HFFc6 (cell line): ENCODE measurements at regions not wholly inside any gene's neighbourhood (a gene's known extent, or its start where the extent isn't known, plus 50 kb on each side); places are given as distances from the start of the nearest gene placed in this dataset.

Source experiments
- DNase-seq: peaks from one replicate; pipeline ENCODE4 v3.0.0-alpha.2; 2018
- H3K27ac Mint-ChIP-seq: 2 replicates; pipeline ENCODE4 v1.8.0; 2020; ENCODE audit warnings: mild to moderate bottlenecking, mixed read lengths
- H3K27me3 Mint-ChIP-seq: 2 replicates; pipeline ENCODE4 v1.8.0; 2021; ENCODE audit warnings: mild to moderate bottlenecking, moderate library complexity, mixed read lengths; ENCODE audit not compliant: insufficient read depth
- H3K36me3 Mint-ChIP-seq: 2 replicates; pipeline ENCODE4 v1.8.0; 2021; ENCODE audit warnings: low read depth, mixed read lengths
- H3K4me1 Mint-ChIP-seq: 2 replicates; pipeline ENCODE4 v1.8.0; 2020; ENCODE audit warnings: low read depth, mixed read lengths
- H3K4me3 Mint-ChIP-seq: 2 replicates; pipeline ENCODE4 v1.8.0; 2020; ENCODE audit warnings: mild to moderate bottlenecking, moderate library complexity, mixed read lengths
- H3K9me3 Mint-ChIP-seq: 2 replicates; pipeline ENCODE4 v1.8.0; 2020; ENCODE audit warnings: mild to moderate bottlenecking, mixed read lengths
- TF ChIP-seq, protein P1 (sequence below): fragments of 200-600 bp; sonication (generic); IDR thresholded peaks from 2 replicates; pipeline ENCODE4 v1.5.0; 2021; ENCODE audit warnings: antibody characterized with exemption, mild to moderate bottlenecking

DNA sequence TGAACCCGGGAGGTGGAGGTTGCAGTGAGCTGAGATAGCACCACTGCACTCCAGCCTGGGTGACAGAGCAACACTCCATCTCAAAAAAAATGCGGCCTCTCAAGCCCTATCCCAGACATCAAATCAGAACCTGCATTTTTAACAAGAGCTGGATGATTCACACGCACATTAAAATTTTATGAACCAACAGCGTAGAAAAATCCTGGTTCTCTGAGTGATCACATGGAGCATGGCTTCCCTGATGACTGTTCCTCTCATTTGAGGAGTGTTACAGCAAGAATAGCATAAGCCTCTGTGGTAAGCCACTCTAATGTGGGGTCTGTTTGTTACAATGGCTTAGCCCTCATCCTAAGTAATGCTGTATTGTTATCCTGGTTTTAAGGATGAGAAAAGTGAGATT lies 163.6 kb downstream of the BRMS1L start:
- H3K9me3 Mint-ChIP-seq: no peaks in the 10 kb centered on the region; the same call in 1 of the 2 replicates
- peaks cover 7% of the 10 kb centered on the region for H3K27me3 Mint-ChIP-seq
- TF ChIP-seq, protein P1, sequence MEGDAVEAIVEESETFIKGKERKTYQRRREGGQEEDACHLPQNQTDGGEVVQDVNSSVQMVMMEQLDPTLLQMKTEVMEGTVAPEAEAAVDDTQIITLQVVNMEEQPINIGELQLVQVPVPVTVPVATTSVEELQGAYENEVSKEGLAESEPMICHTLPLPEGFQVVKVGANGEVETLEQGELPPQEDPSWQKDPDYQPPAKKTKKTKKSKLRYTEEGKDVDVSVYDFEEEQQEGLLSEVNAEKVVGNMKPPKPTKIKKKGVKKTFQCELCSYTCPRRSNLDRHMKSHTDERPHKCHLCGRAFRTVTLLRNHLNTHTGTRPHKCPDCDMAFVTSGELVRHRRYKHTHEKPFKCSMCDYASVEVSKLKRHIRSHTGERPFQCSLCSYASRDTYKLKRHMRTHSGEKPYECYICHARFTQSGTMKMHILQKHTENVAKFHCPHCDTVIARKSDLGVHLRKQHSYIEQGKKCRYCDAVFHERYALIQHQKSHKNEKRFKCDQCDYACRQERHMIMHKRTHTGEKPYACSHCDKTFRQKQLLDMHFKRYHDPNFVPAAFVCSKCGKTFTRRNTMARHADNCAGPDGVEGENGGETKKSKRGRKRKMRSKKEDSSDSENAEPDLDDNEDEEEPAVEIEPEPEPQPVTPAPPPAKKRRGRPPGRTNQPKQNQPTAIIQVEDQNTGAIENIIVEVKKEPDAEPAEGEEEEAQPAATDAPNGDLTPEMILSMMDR: no peak
- no peak overlapping the region for H3K4me3 Mint-ChIP-seq
- DNase-seq: no peak
- no peaks in the 10 kb centered on the region for H3K4me1 Mint-ChIP-seq
- peaks cover 5% of the 10 kb centered on the region; the same call in 1 of the 2 replicates for H3K36me3 Mint-ChIP-seq
- H3K27ac Mint-ChIP-seq: no peak overlapping the region

- TF ChIP-seq, protein P1: no peak
- Mint-ChIP-seq H3K27me3 (peaks cover 7% of the 10 kb centered on the region), H3K27ac (no peak overlapping the region), H3K4me1 (no peaks in the 10 kb centered on the region), H3K4me3 (no peak overlapping the region), H3K36me3 (peaks cover 5% of the 10 kb centered on the region; the same call in 1 of the 2 replicates), H3K9me3 (no peaks in the 10 kb centered on the region; the same call in 1 of the 2 replicates)
- no peak for DNase-seq
These were observed 163.0 kb downstream of the BRMS1L start for GRCh38 chr14:35988972-35989690.

DNA sequence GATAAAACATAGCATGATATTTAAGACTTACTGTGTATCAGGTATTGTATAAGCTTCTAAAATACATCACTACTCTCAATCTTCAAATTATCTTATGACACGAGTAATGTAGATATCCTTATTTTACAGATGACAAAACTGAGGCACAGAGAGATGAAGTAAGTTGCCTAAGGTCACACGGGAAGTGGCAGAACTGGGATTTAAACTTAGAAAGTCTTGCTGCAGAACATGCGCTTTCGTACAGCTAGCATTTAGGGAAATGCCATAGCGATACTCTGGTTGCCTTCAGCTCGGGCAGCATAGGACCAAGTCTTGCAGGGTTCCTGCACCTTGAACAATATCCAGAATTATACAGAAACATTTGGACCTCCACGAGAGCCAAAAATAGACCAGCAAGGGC lies 162.4 kb downstream of the BRMS1L start:
- no peaks in the 10 kb centered on the region; the same call in 1 of the 2 replicates for H3K9me3 Mint-ChIP-seq
- no peak overlapping the region for H3K27ac Mint-ChIP-seq
- TF ChIP-seq, protein P1: no peak
- H3K4me1 Mint-ChIP-seq: no peaks in the 10 kb centered on the region
- H3K27me3 Mint-ChIP-seq: peaks cover 7% of the 10 kb centered on the region
- H3K4me3 Mint-ChIP-seq: no peak overlapping the region
- no peak for DNase-seq
- peaks cover 5% of the 10 kb centered on the region; the same call in 1 of the 2 replicates for H3K36me3 Mint-ChIP-seq

DNA sequence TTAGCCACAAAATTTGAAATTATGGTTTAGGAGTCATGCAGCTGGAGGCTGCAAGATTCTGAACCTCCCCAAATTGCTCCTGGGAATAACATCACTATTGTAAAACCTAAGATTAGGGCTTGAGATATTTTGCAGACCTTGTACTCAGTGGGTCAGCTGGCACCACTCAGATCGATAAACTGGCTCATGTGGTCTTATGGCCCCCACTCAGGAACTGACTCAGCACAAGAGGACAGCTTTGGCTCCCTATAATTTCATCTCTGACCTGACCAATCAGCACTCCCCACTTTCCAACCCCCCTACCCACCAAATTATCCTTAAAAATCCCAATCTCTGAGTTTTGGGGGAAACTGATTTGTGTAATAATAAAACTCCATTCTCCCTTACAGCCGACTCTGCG lies 161.6 kb downstream of the BRMS1L start:
- H3K4me1 Mint-ChIP-seq: no peaks in the 10 kb centered on the region
- H3K27ac Mint-ChIP-seq: no peak overlapping the region
- H3K9me3 Mint-ChIP-seq: no peaks in the 10 kb centered on the region; the same call in 1 of the 2 replicates
- peaks cover 5% of the 10 kb centered on the region; the same call in 1 of the 2 replicates for H3K36me3 Mint-ChIP-seq
- no peak overlapping the region for H3K4me3 Mint-ChIP-seq
- TF ChIP-seq, protein P1: no peak
- peaks cover 7% of the 10 kb centered on the region for H3K27me3 Mint-ChIP-seq
- DNase-seq: no peak

DNA sequence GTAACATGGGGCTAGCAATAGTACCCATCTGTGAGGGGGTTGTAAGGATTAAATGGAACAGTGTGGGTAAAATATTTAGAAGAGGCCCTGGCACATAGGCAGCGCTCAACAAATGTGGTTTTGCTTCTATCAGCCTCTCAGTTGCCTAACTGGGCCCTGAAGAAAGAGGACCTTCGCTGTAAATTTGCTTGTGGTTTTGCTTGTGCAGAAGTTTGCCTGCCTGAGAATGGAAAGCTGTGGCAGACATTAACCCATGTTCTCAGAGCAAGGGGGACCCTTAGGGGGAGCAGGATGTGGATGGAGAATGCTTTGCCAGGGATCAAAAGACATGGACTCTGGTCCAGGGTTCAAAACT lies 160.1 kb downstream of the BRMS1L start:
- Mint-ChIP-seq H3K9me3 (no peaks in the 10 kb centered on the region; the same call in 1 of the 2 replicates), H3K27me3 (peaks cover 7% of the 10 kb centered on the region), H3K27ac (no peak overlapping the region), H3K36me3 (peaks cover 5% of the 10 kb centered on the region; the same call in 1 of the 2 replicates), H3K4me3 (no peak overlapping the region), H3K4me1 (no peaks in the 10 kb centered on the region)
- DNase-seq: no peak
- TF ChIP-seq, protein P1: no peak
